ENCODE measurements at regions not wholly inside any gene's neighbourhood (a gene's known extent, or its start where the extent isn't known, plus 50 kb on each side); places are given as distances from the start of the nearest gene placed in this dataset.

- TF ChIP-seq CTCF (conservative IDR thresholded peaks at IDR 0.05; ENCODE audit: low read length), result no peak
- H3K4me3 ChIP-seq (ENCODE audit: low read length), result no peak overlapping the region
- no peak for DNase-seq (ENCODE audit: low read depth)
These were observed 142.4 kb upstream of the SLC24A3 start for GRCh38 chr20:19070026-19070425.

GRCh38 chr20:19070681-19071445 is 141.6 kb upstream of the SLC24A3 start:
- no peak for TF ChIP-seq CTCF (conservative IDR thresholded peaks at IDR 0.05; ENCODE audit: low read length)

GRCh38 chr20:19071446-19071725 is 141.1 kb upstream of the SLC24A3 start:
- no peak overlapping the region for H3K4me3 ChIP-seq (ENCODE audit: low read length)
- no peak for DNase-seq (ENCODE audit: low read depth)
- no peak for TF ChIP-seq CTCF (conservative IDR thresholded peaks at IDR 0.05; ENCODE audit: low read length)

More at GRCh38 chr20:19070681-19071445, 141.6 kb upstream of the SLC24A3 start:
- no peak overlapping the region for H3K4me3 ChIP-seq (ENCODE audit: low read length)
- DNase-seq (ENCODE audit: low read depth), result no peak

- H3K4me3 ChIP-seq (ENCODE audit: low read length), result no peak overlapping the region
- no peak for TF ChIP-seq CTCF (conservative IDR thresholded peaks at IDR 0.05; ENCODE audit: low read length)
- no peak for DNase-seq (ENCODE audit: low read depth)
These were observed 140.4 kb upstream of the SLC24A3 start for GRCh38 chr20:19071902-19072498.

GRCh38 chr20:19072988-19073387 is 139.5 kb upstream of the SLC24A3 start:
- DNase-seq (ENCODE audit: low read depth), result no peak
- no peak for TF ChIP-seq CTCF (conservative IDR thresholded peaks at IDR 0.05; ENCODE audit: low read length)
- H3K4me3 ChIP-seq (ENCODE audit: low read length), result no peak overlapping the region

GRCh38 chr20:19073584-19074218 is 138.7 kb upstream of the SLC24A3 start:
- TF ChIP-seq CTCF (conservative IDR thresholded peaks at IDR 0.05; ENCODE audit: low read length), result peak; percentile 18
- no peak for DNase-seq (ENCODE audit: low read depth)
- no peak overlapping the region for H3K4me3 ChIP-seq (ENCODE audit: low read length)

GRCh38 chr20:19074356-19074755 is 138.1 kb upstream of the SLC24A3 start:
- no peak for DNase-seq (ENCODE audit: low read depth)
- H3K4me3 ChIP-seq (ENCODE audit: low read length), result no peak overlapping the region
- no peak for TF ChIP-seq CTCF (conservative IDR thresholded peaks at IDR 0.05; ENCODE audit: low read length)
